HepG2 (cell line): ENCODE measurements at regions not wholly inside any gene's neighbourhood (a gene's known extent, or its start where the extent isn't known, plus 50 kb on each side); places are given as distances from the start of the nearest gene placed in this dataset.

ENCODE experiments used
- ATAC-seq: fragments of 200-7000 bp; cut with Tn5 transposase; 3 replicates; pipeline ENCODE4 v1.9.1; 2020; ENCODE audit warnings: mild to moderate bottlenecking, moderate library complexity
- BruUV-seq: library from RNA; stranded (reverse); fragments of 400-500 nt; replicated peaks from 2 replicates; lab custom pipeline; 2021; lab: Mats Ljungman, UMichigan
- CTCF ChIA-PET: fragments of 300-600 bp; formaldehyde crosslinking; extraction: SDS; loops from one replicate; lab custom pipeline; 2021; ENCODE audit warnings: low total read pairs, inconsistent platforms, low intra/inter-chr PET ratio; lab: Yijun Ruan, JAX
- POLR2A ChIA-PET: fragments of 350-600 bp; sonication (Branson Sonifier 250); formaldehyde crosslinking; loops from one replicate; lab custom pipeline; 2020; ENCODE audit warnings: antibody characterized with exemption, inconsistent platforms; lab: Yijun Ruan, JAX
- DNase-seq: peaks from one replicate; pipeline ENCODE4 v3.0.0-alpha.2; 2015; ENCODE audit warnings: low spot score
- FAIRE-seq: peaks from 3 replicates; lab custom pipeline; 2011; peaks lifted over from hg19 to GRCh38; lab: Jason Lieb, UNC
- H2AFZ ChIP-seq: one replicate; pipeline ENCODE4 v1.6.1; 2011; ENCODE audit warnings: low read length, inconsistent platforms
- H3K27ac ChIP-seq: fragments of 300-600 bp; 3 replicates; pipeline ENCODE4 v1.8.0; 2011; ENCODE audit warnings: mixed run types, mild to moderate bottlenecking, mixed read lengths, low read length, inconsistent platforms; ENCODE audit not compliant: insufficient read depth; ENCODE audit errors: extremely low read length
- H3K27me3 ChIP-seq, 2 experiments: fragments of 200-600 bp in 1 of 2; 2 replicates in 1 of 2; 3 replicates in 1 of 2; pipeline versions ENCODE4 v1.6.0 to v1.8.0; 2011; ENCODE audit warnings: low read length in 2 of 2, mild to moderate bottlenecking in 2 of 2, moderate library complexity in 2 of 2, inconsistent platforms in 1 of 2; ENCODE audit not compliant: insufficient read depth in 2 of 2, control insufficient read depth in 1 of 2
- H3K36me3 ChIP-seq, 2 experiments: fragments of 200-600 bp in 1 of 2; replicated peaks in 1 of 2; 2 replicates in 1 of 2; 3 replicates in 1 of 2; pipeline versions ENCODE4 v1.5.1 to v1.8.0; 2011; ENCODE audit warnings: low read length in 2 of 2, inconsistent platforms in 1 of 2; ENCODE audit not compliant: insufficient read depth in 2 of 2, control insufficient read depth in 1 of 2
- H3K4me1 ChIP-seq: 2 replicates; pipeline ENCODE4 v1.5.1; 2012; ENCODE audit warnings: low read length, inconsistent platforms; ENCODE audit not compliant: insufficient read depth
- H3K4me2 ChIP-seq: 2 replicates; pipeline ENCODE4 v1.6.0; 2011; ENCODE audit warnings: low read depth, low read length, inconsistent platforms
- H3K4me3 ChIP-seq, 3 experiments: fragments of 200-600 bp in 1 of 3; sonication (generic), shearing (Covaris generic) in 1 of 3; replicated peaks in 1 of 3; 2 replicates each; pipeline ENCODE4 v1.5.1; 2011 to 2016; ENCODE audit warnings: low read length in 3 of 3, inconsistent platforms in 2 of 3, low read depth in 2 of 3, mild to moderate bottlenecking in 2 of 3, control low read depth in 1 of 3, mixed read lengths in 1 of 3; ENCODE audit not compliant: insufficient read depth in 1 of 3
- H3K79me2 ChIP-seq: one replicate; pipeline ENCODE4 v1.6.1; 2011; ENCODE audit warnings: low read length, inconsistent platforms; ENCODE audit not compliant: insufficient read depth
- H3K9ac ChIP-seq: 2 replicates; pipeline ENCODE4 v1.6.0; 2011; ENCODE audit warnings: mild to moderate bottlenecking, low read depth, low read length, inconsistent platforms; ENCODE audit not compliant: insufficient read depth
- H3K9me3 ChIP-seq: 2 replicates; pipeline ENCODE4 v1.5.1; 2012; ENCODE audit warnings: mild to moderate bottlenecking, low read length
- H4K20me1 ChIP-seq: 2 replicates; pipeline ENCODE4 v1.6.0; 2011; ENCODE audit warnings: inconsistent platforms, mild to moderate bottlenecking, low read length, moderate library complexity; ENCODE audit not compliant: insufficient read depth
- ARHGAP35 ChIP-seq: sonication (generic); formaldehyde crosslinking; IDR thresholded peaks from 2 replicates; pipeline ENCODE4 v1.9.0; 2022; ENCODE audit warnings: mild to moderate bottlenecking, inconsistent platforms, moderate library complexity, missing genetic modification reagents, borderline replicate concordance
- DNMT3B ChIP-seq: conservative IDR thresholded peaks from 2 replicates; pipeline ENCODE4 v1.6.1; 2016; ENCODE audit warnings: missing biosample characterization, control low read depth
- ESRRA ChIP-seq: sonication (generic); formaldehyde crosslinking; IDR thresholded peaks from 2 replicates; pipeline ENCODE4 v1.5.1; 2020; ENCODE audit warnings: mild to moderate bottlenecking, low read depth, missing genetic modification reagents
- FIP1L1 ChIP-seq: fragments of 200-400 bp; formaldehyde crosslinking; IDR thresholded peaks from 2 replicates; pipeline ENCODE4 v1.6.1; 2018; ENCODE audit warnings: low read depth, mild to moderate bottlenecking, low read length, moderate library complexity, borderline replicate concordance; ENCODE audit not compliant: insufficient read depth
- HCFC1 ChIP-seq: fragments of 150-350 bp; IDR thresholded peaks from 2 replicates; pipeline ENCODE4 v1.6.1; 2014; ENCODE audit warnings: low read depth, low read length
- MEF2D ChIP-seq: sonication (generic); formaldehyde crosslinking; IDR thresholded peaks from 2 replicates; pipeline ENCODE4 v1.5.1; 2020; ENCODE audit warnings: mild to moderate bottlenecking, missing genetic modification reagents
- POGK ChIP-seq: sonication (generic); formaldehyde crosslinking; conservative IDR thresholded peaks from 2 replicates; pipeline ENCODE4 v1.8.0; 2022; ENCODE audit warnings: mild to moderate bottlenecking, moderate library complexity, missing genetic modification reagents
- POLR2AphosphoS5 ChIP-seq: IDR thresholded peaks from 2 replicates; pipeline ENCODE4 v1.6.1; 2012; ENCODE audit warnings: low read depth, low read length
- SALL2 ChIP-seq: sonication (generic); formaldehyde crosslinking; IDR thresholded peaks from 2 replicates; pipeline ENCODE4 v1.8.1; 2023; ENCODE audit warnings: mild to moderate bottlenecking, missing genetic modification reagents, inconsistent platforms
- SRSF1 ChIP-seq: fragments of 200-400 bp; formaldehyde crosslinking; optimal IDR thresholded peaks from 2 replicates; pipeline ENCODE3; 2017; ENCODE audit warnings: mild to moderate bottlenecking, low read depth, low read length, moderate library complexity
- ZFP91 ChIP-seq: sonication (generic); formaldehyde crosslinking; IDR thresholded peaks from 2 replicates; pipeline ENCODE4 v1.9.0; 2022; ENCODE audit warnings: missing genetic modification reagents, mild to moderate bottlenecking, borderline replicate concordance
- ZNF354B ChIP-seq: sonication (generic); formaldehyde crosslinking; IDR thresholded peaks from 2 replicates; pipeline ENCODE4 v1.8.0; 2022; ENCODE audit warnings: mild to moderate bottlenecking, missing genetic modification reagents
- ZNF430 ChIP-seq: sonication (generic); formaldehyde crosslinking; IDR thresholded peaks from 2 replicates; pipeline ENCODE4 v1.9.0; 2021; ENCODE audit warnings: mild to moderate bottlenecking, missing genetic modification reagents
- ZNF501 ChIP-seq: sonication (generic); formaldehyde crosslinking; IDR thresholded peaks from 2 replicates; pipeline ENCODE4 v1.5.1; 2020; ENCODE audit warnings: mild to moderate bottlenecking, moderate library complexity, missing genetic modification reagents
- ZNF678 ChIP-seq: sonication (generic); formaldehyde crosslinking; IDR thresholded peaks from 2 replicates; pipeline ENCODE4 v1.4.0; 2020; ENCODE audit warnings: mild to moderate bottlenecking, missing genetic modification reagents
- WGBS: methylation state at CpG from one replicate; pipeline ENCODE4 v1.1.6; 2017; ENCODE audit warnings: low lambda C conversion rate; 5-methylcytosine and 5-hydroxymethylcytosine counted together
- in situ Hi-C: cut with HindIII; loops from 2 replicates; pipeline ENCODE4 v1.10.0; 2017; ENCODE audit warnings: low pct_unique_long_range_greater_than_20kb; ENCODE audit not compliant: extremely low pct_ligation_motif_present
- intact Hi-C: fragments of 100-400 bp; cut with micrococcal nuclease; formaldehyde crosslinking; loops from one replicate; pipeline ENCODE4 v1.10.0; 2022; ENCODE audit not compliant: unreplicated experiment

GRCh38 chr11:29844031-29844430, 172.8 kb downstream of the KCNA4 start (continued):
- TF ChIP-seq POGK (CRISPR knock-in tag): no peak
- no peak for TF ChIP-seq SALL2 (CRISPR knock-in tag)
- no peak for TF ChIP-seq ZNF501 (CRISPR knock-in tag)
- no peak for TF ChIP-seq MEF2D (CRISPR knock-in tag)
- TF ChIP-seq, all 625 proteins: peak for 0

GRCh38 chr11:29842061-29842460, 174.8 kb downstream of the KCNA4 start:
- CTCF ChIA-PET: no interaction called here

More at GRCh38 chr11:29842061-29842460, 174.8 kb downstream of the KCNA4 start:
- ATAC-seq (no peak), FAIRE-seq (no peak), DNase-seq (no peak)
- in situ Hi-C loops: no loop called here
- Histone ChIP-seq H3K9ac (no peak overlapping the region), H3K36me3 (no peaks in the 10 kb centered on the region), H3K4me1 (no peaks in the 10 kb centered on the region), H2AFZ (no peak overlapping the region), H3K79me2 (no peaks in the 10 kb centered on the region), H3K27me3 (no peaks in the 10 kb centered on the region), H3K27ac (no peak overlapping the region), H3K4me2 (no peak overlapping the region), H4K20me1 (no peaks in the 10 kb centered on the region), H3K9me3 (peaks cover 86% of the 10 kb centered on the region), H3K4me3 (no peak overlapping the region)
- POLR2A ChIA-PET: no interaction called here
- TF ChIP-seq ZFP91 (CRISPR knock-in tag): no peak
- no peak for TF ChIP-seq DNMT3B (CRISPR knock-in tag)
- no peak for TF ChIP-seq SRSF1
- TF ChIP-seq POLR2AphosphoS5: no peak
- TF ChIP-seq ZNF354B: no peak
- no peak for TF ChIP-seq ARHGAP35
- TF ChIP-seq ZNF430 (CRISPR knock-in tag): no peak
- TF ChIP-seq ZNF678: no peak
- TF ChIP-seq HCFC1: no peak
- TF ChIP-seq FIP1L1: no peak
- no peak for TF ChIP-seq ESRRA (CRISPR knock-in tag)
- whole genome bisulfite sequencing: 10% methylated on average over 3 of the region's 3 CpGs
- intact Hi-C loops: no loop called here
- BruUV-seq: no TSS peak
